Ectodermal cell (in vitro differentiated cells): ENCODE measurements at regions not wholly inside any gene's neighbourhood (a gene's known extent, or its start where the extent isn't known, plus 50 kb on each side); places are given as distances from the start of the nearest gene placed in this dataset.

Experiments used
- H3K27ac ChIP-seq: 2 replicates; pipeline ENCODE4 v1.7.0; 2013; ENCODE audit warnings: mild to moderate bottlenecking, low read depth, low read length; ENCODE audit not compliant: insufficient read depth, poor library complexity, severe bottlenecking
- H3K27me3 ChIP-seq: 2 replicates; pipeline ENCODE4 v1.7.0; 2013; ENCODE audit warnings: mild to moderate bottlenecking, low read length; ENCODE audit not compliant: insufficient read depth, control insufficient read depth, poor library complexity, severe bottlenecking
- H3K36me3 ChIP-seq: one replicate; pipeline ENCODE4 v1.7.0; 2013; ENCODE audit warnings: low read length; ENCODE audit not compliant: control insufficient read depth, insufficient read depth
- H3K4me1 ChIP-seq: one replicate; pipeline ENCODE4 v1.7.0; 2013; ENCODE audit warnings: low read length; ENCODE audit not compliant: control insufficient read depth, insufficient read depth
- H3K4me3 ChIP-seq: 2 replicates; pipeline ENCODE4 v1.7.0; 2013; ENCODE audit warnings: low read depth, low read length, control low read depth; ENCODE audit not compliant: insufficient read depth
- H3K9me3 ChIP-seq: 2 replicates; pipeline ENCODE4 v1.7.0; 2013; ENCODE audit warnings: mild to moderate bottlenecking, low read length, moderate library complexity; ENCODE audit not compliant: control insufficient read depth
- WGBS, 2 experiments: methylation state at CpG; one replicate each; pipeline ENCODE4 v1.1.7; 2013; ENCODE audit warnings: missing lambda C conversion rate in 2 of 2; 5-methylcytosine and 5-hydroxymethylcytosine counted together

GRCh38 chr3:76961284-76961683, 78.6 kb upstream of the ROBO2 start:
- Histone ChIP-seq H3K27me3 (no peaks in the 10 kb centered on the region), H3K4me1 (no peaks in the 10 kb centered on the region)
- WGBS, 2 experiments = 84 to 91% methylated on average over 3 to 4 of the region's 4 CpGs

DNA sequence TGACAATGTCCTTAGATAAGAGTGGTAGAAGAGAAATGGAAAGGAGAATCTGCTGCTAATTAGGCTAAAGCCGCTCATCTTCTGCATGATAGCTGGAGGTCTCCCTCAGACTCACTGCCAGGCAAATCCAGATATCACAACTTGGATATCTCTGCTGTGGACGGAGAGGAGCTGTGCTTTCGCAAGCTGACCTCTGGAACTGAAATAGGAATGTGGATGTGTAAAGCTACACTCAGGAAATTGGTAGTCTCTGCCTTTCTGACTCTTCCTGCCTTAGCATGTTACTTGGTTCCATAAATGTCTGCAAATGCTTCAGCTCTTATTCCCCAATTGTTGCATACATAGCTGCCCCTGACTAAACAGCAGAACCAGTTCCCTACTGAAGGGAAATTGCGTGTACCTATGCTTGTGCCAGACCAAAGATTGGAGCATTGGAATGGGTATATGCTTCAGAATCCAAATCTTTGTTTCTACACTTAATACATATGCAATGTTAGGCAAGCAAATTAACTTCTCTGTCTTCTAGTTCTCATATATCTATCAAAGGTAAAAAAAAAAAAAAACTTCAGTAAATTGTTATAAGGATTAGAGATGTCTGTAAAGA, 74.7 kb upstream of the ROBO2 start:
- no peak overlapping the region for H3K27ac ChIP-seq
- 90 to 100% methylated on average over 4 of the region's 4 CpGs for WGBS, 2 experiments
- no peaks in the 10 kb centered on the region for H3K9me3 ChIP-seq
- peaks cover 3% of the 10 kb centered on the region for H3K4me1 ChIP-seq
- H3K4me3 ChIP-seq = no peak overlapping the region
- no peaks in the 10 kb centered on the region for H3K27me3 ChIP-seq
- H3K36me3 ChIP-seq = no peaks in the 10 kb centered on the region

More at GRCh38 chr3:76961284-76961683, 78.6 kb upstream of the ROBO2 start:
- Histone ChIP-seq H3K27ac (no peak overlapping the region), H3K9me3 (no peaks in the 10 kb centered on the region), H3K36me3 (no peaks in the 10 kb centered on the region), H3K4me3 (no peak overlapping the region)

DNA sequence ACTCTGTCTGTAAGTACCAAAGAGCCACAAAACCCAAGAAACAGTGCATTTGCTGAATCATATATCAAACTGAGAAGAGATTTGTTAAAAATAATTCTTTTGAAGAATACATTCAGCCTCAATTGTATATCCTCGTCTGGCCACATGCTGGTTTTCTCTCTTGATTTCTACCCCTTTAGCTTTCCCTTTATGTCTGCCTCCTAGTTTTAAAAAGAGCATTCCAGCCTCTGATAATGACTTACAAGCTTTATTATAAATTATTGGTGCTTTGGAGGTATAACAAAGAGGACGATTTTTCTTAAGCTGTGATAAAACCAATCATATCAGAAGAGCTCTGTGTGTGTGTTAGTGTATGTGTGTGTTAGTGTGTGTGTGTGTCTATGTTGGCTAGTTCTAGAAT, 70.4 kb upstream of the ROBO2 start:
- Histone ChIP-seq H3K36me3 (no peaks in the 10 kb centered on the region), H3K27ac (no peak overlapping the region), H3K27me3 (no peaks in the 10 kb centered on the region), H3K4me3 (no peak overlapping the region), H3K9me3 (no peaks in the 10 kb centered on the region), H3K4me1 (peaks cover 3% of the 10 kb centered on the region)
- WGBS, 2 experiments = 77 to 80% methylated on average over 2 of the region's 2 CpGs

- no peak overlapping the region for H3K4me3 ChIP-seq
- H3K36me3 ChIP-seq = no peaks in the 10 kb centered on the region
- no peaks in the 10 kb centered on the region for H3K27me3 ChIP-seq
- no peaks in the 10 kb centered on the region for H3K9me3 ChIP-seq
- H3K4me1 ChIP-seq = peaks cover 3% of the 10 kb centered on the region
- 78 to 81% methylated on average over 3 to 4 of the region's 4 CpGs for WGBS, 2 experiments
- peak overlapping the region; percentile 33 for H3K27ac ChIP-seq
Measured at GRCh38 chr3:76969996-76970615, 69.8 kb upstream of the ROBO2 start.

- H3K27me3 ChIP-seq = no peaks in the 10 kb centered on the region
- H3K9me3 ChIP-seq = no peaks in the 10 kb centered on the region
- peaks cover 3% of the 10 kb centered on the region for H3K4me1 ChIP-seq
- 89 to 95% methylated on average over 4 of the region's 4 CpGs for WGBS, 2 experiments
- no peak overlapping the region for H3K27ac ChIP-seq
- no peaks in the 10 kb centered on the region for H3K36me3 ChIP-seq
- no peak overlapping the region for H3K4me3 ChIP-seq
Measured at GRCh38 chr3:76972624-76973296, 67.1 kb upstream of the ROBO2 start.

DNA sequence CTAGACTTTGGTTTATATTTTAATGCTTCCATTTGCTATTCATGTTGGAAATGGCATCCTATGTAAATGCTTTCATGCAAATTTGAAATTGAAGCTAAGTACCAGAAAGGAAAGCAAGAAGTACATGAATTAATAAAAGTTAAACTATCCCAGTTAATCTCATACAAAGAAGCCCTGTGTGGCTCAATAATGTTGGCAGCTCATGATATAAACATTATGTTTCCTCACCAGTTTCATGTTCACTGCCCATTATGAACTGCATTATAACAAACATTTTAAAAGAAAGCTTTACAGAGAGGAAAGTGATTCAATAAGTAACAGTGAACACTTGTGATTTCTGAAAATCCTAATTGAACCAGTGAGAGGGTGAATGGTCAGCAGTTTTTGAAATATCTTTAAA, 62.9 kb upstream of the ROBO2 start:
- no peaks in the 10 kb centered on the region for H3K27me3 ChIP-seq
- no peak overlapping the region for H3K4me3 ChIP-seq
- no peaks in the 10 kb centered on the region for H3K9me3 ChIP-seq
- H3K4me1 ChIP-seq = no peaks in the 10 kb centered on the region
- H3K27ac ChIP-seq = no peak overlapping the region
- no peaks in the 10 kb centered on the region for H3K36me3 ChIP-seq

GRCh38 chr3:76985645-76986044, 54.3 kb upstream of the ROBO2 start:
- H3K4me3 ChIP-seq = no peak overlapping the region
- H3K9me3 ChIP-seq = no peaks in the 10 kb centered on the region
- H3K27me3 ChIP-seq = no peaks in the 10 kb centered on the region
- no peaks in the 10 kb centered on the region for H3K36me3 ChIP-seq
- no peaks in the 10 kb centered on the region for H3K4me1 ChIP-seq
- no peak overlapping the region for H3K27ac ChIP-seq

DNA sequence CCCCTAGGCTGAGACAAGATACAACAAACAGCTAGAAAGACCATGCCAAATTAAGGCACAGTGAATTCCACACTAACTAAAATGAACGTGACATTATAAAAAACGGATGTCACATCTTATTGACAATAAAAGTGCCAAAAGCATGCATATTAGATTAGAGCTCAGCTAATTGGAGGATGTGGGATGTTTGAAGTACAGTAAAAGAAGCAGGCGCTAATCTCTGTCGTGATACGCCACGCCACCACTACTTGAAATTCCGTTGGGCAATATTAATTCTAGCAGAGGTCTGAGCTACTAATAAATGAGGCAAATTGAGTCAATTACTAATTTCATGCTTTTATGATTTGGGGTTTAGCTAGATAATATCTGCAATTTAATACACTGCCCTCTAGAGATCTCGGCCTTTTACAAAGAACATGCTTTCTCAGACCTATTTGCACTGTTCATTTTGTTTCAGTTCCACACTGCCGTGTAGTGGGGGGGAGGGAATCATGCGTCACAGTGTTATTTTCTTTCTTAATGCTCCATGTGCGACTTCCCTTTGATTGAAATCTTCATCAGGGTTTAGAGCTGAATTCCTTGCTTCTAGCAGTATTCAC, 52.9 kb upstream of the ROBO2 start:
- Histone ChIP-seq H3K9me3 (no peaks in the 10 kb centered on the region), H3K36me3 (no peaks in the 10 kb centered on the region), H3K4me3 (no peak overlapping the region), H3K4me1 (no peaks in the 10 kb centered on the region), H3K27me3 (no peaks in the 10 kb centered on the region), H3K27ac (no peak overlapping the region)
- WGBS, 2 experiments = 90 to 95% methylated on average over 11 of the region's 11 CpGs
